Keratinocyte (primary cell): ENCODE measurements at regions not wholly inside any gene's neighbourhood (a gene's known extent, or its start where the extent isn't known, plus 50 kb on each side); places are given as distances from the start of the nearest gene placed in this dataset.
"Not testable (repeated sequence)": the region's sequence is repeated elsewhere in the genome, so short reads cannot be mapped to it uniquely, and the experiment has no call there.

Experiments
- EZH2 ChIP-seq: IDR thresholded peaks from one replicate; pipeline ENCODE4 v1.6.1; 2012; ENCODE audit warnings: inconsistent platforms, mild to moderate bottlenecking, low read length, moderate library complexity
- TF ChIP-seq, protein P1 (sequence below), 3 experiments: IDR thresholded peaks in 1 of 3; conservative IDR thresholded peaks in 1 of 3; optimal IDR thresholded peaks in 1 of 3; 2 replicates in 2 of 3; 3 replicates in 1 of 3; pipeline versions ENCODE3 to v1.5.1; 2011; ENCODE audit warnings: low read length in 3 of 3, mild to moderate bottlenecking in 3 of 3, moderate library complexity in 2 of 3, control low read depth in 1 of 3, inconsistent platforms in 1 of 3; ENCODE audit not compliant: insufficient read depth in 2 of 3; ENCODE audit errors: extremely low read depth in 1 of 3

DNA sequence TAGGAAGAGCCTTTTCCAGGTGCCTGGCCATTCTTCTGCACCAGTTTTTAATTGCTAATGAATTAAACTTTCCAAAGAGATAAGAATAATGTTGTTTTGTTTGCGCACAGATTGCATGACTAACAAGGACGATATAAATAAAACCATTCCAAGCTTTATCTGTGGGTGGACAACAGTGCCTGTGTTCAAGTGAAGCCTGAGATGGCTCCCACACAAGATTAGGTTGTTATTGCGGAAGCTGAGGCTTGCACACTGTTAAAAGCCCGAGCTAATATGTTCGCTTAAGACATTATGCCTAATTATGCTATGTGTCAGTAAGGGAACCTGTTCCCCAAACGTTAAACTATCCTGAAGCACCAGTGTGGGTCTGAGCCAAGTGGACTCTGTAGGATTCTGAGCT, 58.5 kb upstream of the NBPF11 start:
- not testable (repeated sequence) for TF ChIP-seq EZH2
- TF ChIP-seq, protein P1, sequence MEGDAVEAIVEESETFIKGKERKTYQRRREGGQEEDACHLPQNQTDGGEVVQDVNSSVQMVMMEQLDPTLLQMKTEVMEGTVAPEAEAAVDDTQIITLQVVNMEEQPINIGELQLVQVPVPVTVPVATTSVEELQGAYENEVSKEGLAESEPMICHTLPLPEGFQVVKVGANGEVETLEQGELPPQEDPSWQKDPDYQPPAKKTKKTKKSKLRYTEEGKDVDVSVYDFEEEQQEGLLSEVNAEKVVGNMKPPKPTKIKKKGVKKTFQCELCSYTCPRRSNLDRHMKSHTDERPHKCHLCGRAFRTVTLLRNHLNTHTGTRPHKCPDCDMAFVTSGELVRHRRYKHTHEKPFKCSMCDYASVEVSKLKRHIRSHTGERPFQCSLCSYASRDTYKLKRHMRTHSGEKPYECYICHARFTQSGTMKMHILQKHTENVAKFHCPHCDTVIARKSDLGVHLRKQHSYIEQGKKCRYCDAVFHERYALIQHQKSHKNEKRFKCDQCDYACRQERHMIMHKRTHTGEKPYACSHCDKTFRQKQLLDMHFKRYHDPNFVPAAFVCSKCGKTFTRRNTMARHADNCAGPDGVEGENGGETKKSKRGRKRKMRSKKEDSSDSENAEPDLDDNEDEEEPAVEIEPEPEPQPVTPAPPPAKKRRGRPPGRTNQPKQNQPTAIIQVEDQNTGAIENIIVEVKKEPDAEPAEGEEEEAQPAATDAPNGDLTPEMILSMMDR (optimal IDR thresholded peaks at IDR 0.05 in 1 of 3, IDR thresholded peaks at IDR 0.05 in 1 of 3, conservative IDR thresholded peaks at IDR 0.05 in 1 of 3; ENCODE audit: extremely low read depth in 1 of 3, insufficient read depth in 2 of 3, low read length in 3 of 3), result not testable (repeated sequence)
